CD14-positive monocyte (primary cell): ENCODE measurements at regions not wholly inside any gene's neighbourhood (a gene's known extent, or its start where the extent isn't known, plus 50 kb on each side); places are given as distances from the start of the nearest gene placed in this dataset.

Source experiments
- DNase-seq, 3 donors: peaks; one replicate each; pipeline ENCODE4 v3.0.0-alpha.2; 2011 to 2022
- H2AFZ ChIP-seq: 2 replicates; pipeline ENCODE4 v1.6.0; 2012; ENCODE audit warnings: mild to moderate bottlenecking, low read depth, low read length, inconsistent platforms; ENCODE audit not compliant: insufficient read depth, poor library complexity, severe bottlenecking
- H3K27ac ChIP-seq, 2 donors: 1 replicate in 1 of 2; 2 replicates in 1 of 2; pipeline ENCODE4 v1.5.1; 2012 to 2013; ENCODE audit warnings: low read length in 2 of 2, control low read depth in 1 of 2, inconsistent platforms in 1 of 2, low read depth in 1 of 2, mild to moderate bottlenecking in 1 of 2
- H3K27me3 ChIP-seq, 2 donors: one replicate each; pipeline versions ENCODE4 v1.6.0 to v1.6.1; 2011 to 2013; ENCODE audit warnings: low read length in 2 of 2; ENCODE audit not compliant: control insufficient read depth in 2 of 2, insufficient read depth in 2 of 2
- H3K36me3 ChIP-seq, 2 donors: replicated peaks in 1 of 2; 1 replicate in 1 of 2; 2 replicates in 1 of 2; pipeline versions ENCODE4 v1.5.1 to v1.6.1; 2012 to 2013; ENCODE audit warnings: low read length in 2 of 2, control low read depth in 1 of 2, inconsistent platforms in 1 of 2, mild to moderate bottlenecking in 1 of 2; ENCODE audit not compliant: insufficient read depth in 2 of 2, control insufficient read depth in 1 of 2
- H3K4me1 ChIP-seq, 2 donors: 1 replicate in 1 of 2; 2 replicates in 1 of 2; pipeline versions ENCODE4 v1.5.1 to v1.6.1; 2012 to 2013; ENCODE audit warnings: low read length in 2 of 2, control low read depth in 1 of 2, inconsistent platforms in 1 of 2, mild to moderate bottlenecking in 1 of 2, moderate library complexity in 1 of 2; ENCODE audit not compliant: insufficient read depth in 2 of 2, control insufficient read depth in 1 of 2
- H3K4me2 ChIP-seq: replicated peaks from 2 replicates; pipeline ENCODE3; 2012; ENCODE audit warnings: low read length, moderate library complexity, mild to moderate bottlenecking; ENCODE audit not compliant: poor library complexity, severe bottlenecking; ENCODE audit errors: extremely low read depth
- H3K4me3 ChIP-seq, 3 experiments: fragments of 200-600 bp in 1 of 3; sonication (generic) in 1 of 3; replicated peaks in 1 of 3; 1 replicate in 2 of 3; 2 replicates in 1 of 3; pipeline ENCODE4 v1.5.1; 2011 to 2013; ENCODE audit warnings: low read length in 3 of 3, mild to moderate bottlenecking in 3 of 3, control low read depth in 2 of 3, low read depth in 2 of 3, inconsistent platforms in 1 of 3, moderate library complexity in 1 of 3
- H3K79me2 ChIP-seq: 2 replicates; pipeline ENCODE4 v1.6.0; 2012; ENCODE audit warnings: mild to moderate bottlenecking, control low read depth, inconsistent platforms, low read length, moderate library complexity; ENCODE audit not compliant: insufficient read depth
- H3K9ac ChIP-seq: 2 replicates; pipeline ENCODE4 v1.6.0; 2017; ENCODE audit warnings: low read length, mild to moderate bottlenecking; ENCODE audit not compliant: insufficient read depth, poor library complexity, severe bottlenecking
- H3K9me3 ChIP-seq, 2 donors: replicated peaks in 1 of 2; 1 replicate in 1 of 2; 2 replicates in 1 of 2; pipeline versions ENCODE4 v1.5.1 to v1.6.1; 2012 to 2013; ENCODE audit warnings: low read length in 2 of 2, control low read depth in 1 of 2; ENCODE audit not compliant: control insufficient read depth in 1 of 2, insufficient read depth in 1 of 2
- H4K20me1 ChIP-seq: 2 replicates; pipeline ENCODE4 v1.6.0; 2012; ENCODE audit warnings: mild to moderate bottlenecking, low read length, control low read depth, moderate library complexity; ENCODE audit not compliant: insufficient read depth
- H3K27ac Mint-ChIP-seq, 7 donors: one replicate each; pipeline ENCODE4 v1.8.0; 2020; ENCODE audit warnings: mild to moderate bottlenecking in 7 of 7, mixed read lengths in 7 of 7, moderate library complexity in 6 of 7, inconsistent platforms in 2 of 7
- H3K27me3 Mint-ChIP-seq, 3 donors: one replicate each; pipeline ENCODE4 v1.8.0; 2021 to 2022; ENCODE audit warnings: low read depth in 3 of 3, mild to moderate bottlenecking in 3 of 3, mixed read lengths in 3 of 3, moderate library complexity in 3 of 3, inconsistent platforms in 1 of 3
- H3K36me3 Mint-ChIP-seq, 2 donors: one replicate each; pipeline ENCODE4 v1.8.0; 2020; ENCODE audit warnings: mixed read lengths in 2 of 2, inconsistent platforms in 1 of 2, mild to moderate bottlenecking in 1 of 2
- H3K4me1 Mint-ChIP-seq: one replicate; pipeline ENCODE4 v1.8.0; 2020; ENCODE audit warnings: mild to moderate bottlenecking, mixed read lengths
- H3K4me3 Mint-ChIP-seq, 2 donors: one replicate each; pipeline ENCODE4 v1.8.0; 2020; ENCODE audit warnings: mild to moderate bottlenecking in 2 of 2, mixed read lengths in 2 of 2, moderate library complexity in 1 of 2
- H3K9me3 Mint-ChIP-seq, 7 donors: one replicate each; pipeline ENCODE4 v1.8.0; 2020 to 2022; ENCODE audit warnings: mixed read lengths in 7 of 7, mild to moderate bottlenecking in 6 of 7, moderate library complexity in 6 of 7, inconsistent platforms in 2 of 7
- CTCF ChIP-seq: fragments of 200-600 bp; IDR thresholded peaks from one replicate; pipeline ENCODE4 v1.8.0; 2022; ENCODE audit warnings: antibody characterized with exemption, mild to moderate bottlenecking
- WGBS: methylation state at CpG from one replicate; pipeline ENCODE4 v1.1.5; 2013; ENCODE audit warnings: missing lambda C conversion rate; ENCODE audit not compliant: insufficient coverage; 5-methylcytosine and 5-hydroxymethylcytosine counted together
- intact Hi-C, 2 donors: fragments of 100-400 bp; cut with micrococcal nuclease; formaldehyde crosslinking; loops; one replicate each; pipeline versions ENCODE4 v1.15.0 to v1.15.1; 2023

GRCh38 chr2:236632295-236633218 lies 62.9 kb downstream of the ACKR3 start:
- Histone ChIP-seq H3K4me3 (no peak overlapping the region), H3K4me2 (no peak overlapping the region), H3K79me2 (no peaks in the 10 kb centered on the region), H3K27me3 (peaks cover 0 to 3% of the 10 kb centered on the region in 2 donors), H3K36me3 (no peaks in the 10 kb centered on the region), H3K9me3 (no peaks in the 10 kb centered on the region), H2AFZ (no peak overlapping the region), H3K9ac (no peak overlapping the region), H4K20me1 (no peaks in the 10 kb centered on the region), H3K4me1 (no peaks in the 10 kb centered on the region), H3K27ac (no peak overlapping the region)
- Mint-ChIP-seq H3K27ac (peak overlapping the region in 1 of 7 donors; percentile 3), H3K27me3 (peaks cover 5 to 13% (median 9%) of the 10 kb centered on the region in 3 donors), H3K9me3 (peaks cover 0 to 2% (median 0%) of the 10 kb centered on the region in 7 donors), H3K4me3 (no peak overlapping the region), H3K36me3 (no peaks in the 10 kb centered on the region), H3K4me1 (no peaks in the 10 kb centered on the region)
- WGBS, result 100% methylated on average over 5 of the region's 11 CpGs
- DNase-seq, result no peak
- TF ChIP-seq CTCF, result no peak
- intact Hi-C loops, result no loop called here

GRCh38 chr2:236633219-236633570 lies 63.6 kb downstream of the ACKR3 start:
- Histone ChIP-seq H3K9me3 (no peaks in the 10 kb centered on the region), H3K79me2 (no peaks in the 10 kb centered on the region), H3K4me1 (no peaks in the 10 kb centered on the region), H3K36me3 (no peaks in the 10 kb centered on the region), H2AFZ (no peak overlapping the region), H3K4me3 (no peak overlapping the region), H3K4me2 (no peak overlapping the region), H3K27ac (no peak overlapping the region), H3K9ac (no peak overlapping the region), H4K20me1 (no peaks in the 10 kb centered on the region), H3K27me3 (peaks cover 0 to 3% of the 10 kb centered on the region in 2 donors)
- no peaks in the 10 kb centered on the region for H3K4me1 Mint-ChIP-seq
- WGBS, result 74% methylated on average over 5 of the region's 5 CpGs
- H3K9me3 Mint-ChIP-seq, result peaks cover 0 to 2% (median 0%) of the 10 kb centered on the region in 7 donors
- no peaks in the 10 kb centered on the region for H3K36me3 Mint-ChIP-seq
- no peak overlapping the region for H3K27ac Mint-ChIP-seq
- peaks cover 9 to 17% (median 10%) of the 10 kb centered on the region in 3 donors for H3K27me3 Mint-ChIP-seq
- intact Hi-C loops, result no loop called here
- no peak overlapping the region for H3K4me3 Mint-ChIP-seq
- no peak for DNase-seq
- TF ChIP-seq CTCF, result no peak
